Stimulated activated CD4-positive, alpha-beta T cell treated with anti-CD3 and anti-CD28 coated beads, Interleukin-2, amount 100 ng/mL, for 24 hours (primary cell): ENCODE measurements at regions not wholly inside any gene's neighbourhood (a gene's known extent, or its start where the extent isn't known, plus 50 kb on each side); places are given as distances from the start of the nearest gene placed in this dataset.
A peak's percentile ranks its signal among the peaks of the same experiment; 100 is the strongest.

Experiments
- DNase-seq, 2 donors: peaks; one replicate each; pipeline ENCODE4 v3.0.0-alpha.2; 2020

DNA sequence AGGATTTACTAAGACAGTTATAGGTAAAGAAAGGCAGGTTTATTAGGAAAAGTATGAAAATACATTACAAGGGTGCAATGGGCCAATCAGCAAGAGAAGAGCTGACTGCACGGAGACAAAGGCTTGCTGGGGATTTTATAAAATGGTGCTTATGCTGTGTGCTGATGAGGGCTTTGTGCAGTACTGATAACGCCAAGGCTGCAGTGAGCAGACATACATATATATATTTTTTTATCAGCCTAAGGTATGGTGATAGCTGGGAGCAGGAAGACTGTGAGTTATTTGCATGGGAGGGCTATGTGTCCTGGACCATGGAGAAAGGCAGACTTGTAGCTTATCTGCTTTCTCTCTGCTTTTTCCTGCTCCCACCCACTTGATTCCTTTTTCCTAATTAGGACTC is 208.1 kb upstream of the ACTBL2 start:
- no peak for DNase-seq

DNA sequence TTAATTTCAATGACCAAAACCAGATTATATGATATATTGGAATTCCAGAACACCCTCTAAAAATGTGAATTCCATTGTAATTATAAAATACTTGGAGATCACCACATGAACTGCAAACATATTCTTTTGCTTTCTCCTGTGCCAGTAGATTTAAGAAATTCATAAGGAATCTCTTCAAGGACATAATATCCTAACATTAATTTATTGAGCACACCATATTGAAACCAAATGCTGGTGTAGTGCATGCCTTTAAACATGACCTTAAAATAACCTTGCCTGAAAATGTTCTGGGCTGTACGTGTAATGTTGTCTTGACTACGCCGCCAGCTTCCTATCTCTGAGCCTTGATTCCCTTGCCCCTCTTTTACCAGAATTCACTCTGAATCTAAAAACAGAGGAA is 205.0 kb upstream of the ACTBL2 start:
- no peak for DNase-seq

DNA sequence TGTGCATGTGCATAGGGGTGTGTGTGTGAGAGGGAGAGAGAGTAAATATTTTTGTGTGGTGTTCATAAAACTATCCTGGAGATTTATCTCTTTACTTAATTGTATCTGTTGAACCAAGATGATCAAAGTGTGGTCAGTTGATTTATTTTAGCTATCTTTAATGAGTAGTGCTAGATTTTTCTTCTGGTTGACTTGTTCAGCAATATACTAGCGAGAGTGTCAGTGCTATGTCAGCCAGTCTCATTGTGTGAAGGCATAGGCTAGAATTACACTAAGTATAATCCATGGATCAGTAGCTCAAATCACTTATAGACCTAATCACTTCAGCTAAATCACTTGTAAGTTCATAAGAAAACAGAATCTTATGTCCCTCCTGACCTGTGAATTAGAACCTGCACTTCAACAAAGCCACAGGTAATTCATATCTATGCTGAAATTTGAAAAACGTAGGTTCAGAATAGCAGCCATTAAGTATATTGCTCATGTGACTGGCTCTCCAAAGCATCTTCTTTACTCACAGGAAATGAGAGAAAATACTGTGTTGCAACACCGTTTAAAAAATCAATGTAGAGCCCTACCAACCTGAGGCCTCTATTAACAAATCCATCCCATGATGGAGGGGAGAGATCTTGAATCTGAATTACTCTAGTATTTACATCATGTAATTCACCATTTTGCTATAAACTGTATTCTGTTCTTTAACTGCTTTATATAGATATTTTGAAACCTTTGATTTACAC is 203.1 kb upstream of the ACTBL2 start:
- DNase-seq: no peak

DNA sequence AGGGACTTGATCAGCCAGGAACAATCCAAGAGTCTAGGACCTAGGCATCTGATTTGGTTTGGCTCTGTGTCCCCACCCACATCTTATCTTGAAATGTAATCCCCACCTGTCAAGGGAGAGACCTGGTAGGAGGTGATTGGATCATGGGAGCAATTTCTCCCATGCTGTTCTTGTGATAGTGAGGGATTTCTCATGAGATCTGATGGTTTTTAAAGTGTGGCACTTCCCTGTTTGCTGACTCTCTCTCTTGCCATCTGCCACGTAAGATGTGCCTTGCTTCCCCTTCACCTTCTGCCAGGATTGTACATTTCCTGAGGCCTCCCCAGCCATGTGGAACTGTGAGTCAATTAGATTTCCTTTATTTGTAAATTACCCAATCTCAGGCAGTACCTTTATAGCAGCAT is 201.7 kb upstream of the ACTBL2 start:
- DNase-seq: no peak

DNA sequence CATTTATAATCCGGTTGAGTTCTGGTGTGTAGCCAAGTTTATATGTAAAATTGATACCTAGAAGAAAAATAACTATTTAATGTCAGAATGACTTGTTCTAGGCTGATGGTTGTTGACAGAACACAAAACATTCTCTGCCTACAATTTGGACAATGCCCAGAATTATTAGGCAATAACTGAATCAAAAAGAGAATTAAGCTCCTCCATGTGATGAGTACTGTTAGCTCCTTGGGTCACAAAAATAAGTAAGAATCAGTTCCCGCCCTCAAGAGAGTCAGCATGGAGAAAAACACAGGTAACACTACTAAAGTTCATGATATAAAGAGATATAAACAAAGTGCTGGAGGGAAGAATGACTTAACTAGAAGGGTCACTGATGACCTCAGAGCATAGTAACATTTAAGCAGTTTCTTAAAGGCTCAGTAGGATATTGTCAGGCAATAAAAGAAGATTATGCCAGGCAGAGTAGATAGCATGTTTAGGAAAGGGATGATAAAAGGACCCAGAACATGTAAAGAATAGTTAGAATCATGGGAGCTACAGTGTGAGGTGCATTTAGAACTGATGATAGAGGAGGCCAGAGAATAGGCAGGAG is 200.5 kb upstream of the ACTBL2 start:
- no peak for DNase-seq

DNA sequence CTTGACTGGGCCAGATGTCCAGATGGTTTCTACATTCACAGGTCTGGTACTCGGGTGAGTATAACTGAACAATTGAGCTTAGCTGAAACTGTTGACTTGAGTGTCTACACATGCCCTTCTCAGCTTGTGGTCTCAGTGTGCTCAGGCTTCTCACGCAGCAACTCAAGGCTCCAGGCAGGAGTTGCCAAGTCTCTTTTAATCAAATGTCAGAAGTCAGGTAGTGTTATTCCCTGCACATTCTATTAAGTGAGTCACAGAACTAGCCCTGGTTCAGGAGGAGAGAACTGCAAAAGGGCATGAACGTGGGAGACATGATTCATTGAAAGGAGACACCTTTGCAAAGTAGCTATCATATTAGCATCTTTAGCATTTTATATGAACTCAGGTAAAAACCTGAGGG is 199.3 kb upstream of the ACTBL2 start:
- DNase-seq: no peak

DNA sequence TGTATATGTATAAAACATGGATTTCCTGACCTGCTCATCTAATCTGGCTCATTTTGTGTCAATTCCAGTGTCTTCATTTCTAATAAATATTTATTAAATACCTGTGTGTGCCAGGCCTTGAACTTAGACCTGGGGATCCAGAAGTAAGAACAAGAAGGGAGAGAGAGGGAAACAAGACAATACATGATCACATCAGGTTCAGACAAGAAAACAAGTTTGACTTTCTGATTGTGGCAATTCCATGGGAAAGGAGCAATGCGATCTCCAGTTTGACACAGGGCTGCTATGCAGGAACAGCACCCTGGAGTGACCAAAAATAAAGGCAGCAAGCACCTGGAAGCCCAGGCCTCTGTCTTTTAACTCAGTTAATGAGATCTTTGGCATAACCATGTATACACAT is 198.1 kb upstream of the ACTBL2 start:
- DNase-seq: no peak

DNA sequence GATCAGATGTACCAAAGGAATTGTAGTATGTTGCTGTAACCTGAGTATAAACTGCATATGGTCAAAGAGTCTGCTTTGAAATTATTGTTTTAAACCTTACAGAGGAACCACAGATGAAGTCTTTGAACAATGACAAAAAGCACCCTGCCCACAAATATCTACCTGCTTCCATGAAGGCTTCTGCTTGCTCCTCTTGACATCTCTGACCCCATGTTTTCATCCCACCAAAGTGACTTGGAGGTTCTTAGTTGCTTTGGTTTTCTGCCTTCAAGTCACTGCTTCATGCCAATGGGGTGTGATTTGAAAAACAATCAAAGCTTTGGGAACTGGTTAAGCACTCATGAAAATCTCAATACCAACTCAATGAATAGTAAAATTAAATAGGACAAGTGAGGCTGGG is 194.6 kb upstream of the ACTBL2 start:
- DNase-seq: no peak

DNA sequence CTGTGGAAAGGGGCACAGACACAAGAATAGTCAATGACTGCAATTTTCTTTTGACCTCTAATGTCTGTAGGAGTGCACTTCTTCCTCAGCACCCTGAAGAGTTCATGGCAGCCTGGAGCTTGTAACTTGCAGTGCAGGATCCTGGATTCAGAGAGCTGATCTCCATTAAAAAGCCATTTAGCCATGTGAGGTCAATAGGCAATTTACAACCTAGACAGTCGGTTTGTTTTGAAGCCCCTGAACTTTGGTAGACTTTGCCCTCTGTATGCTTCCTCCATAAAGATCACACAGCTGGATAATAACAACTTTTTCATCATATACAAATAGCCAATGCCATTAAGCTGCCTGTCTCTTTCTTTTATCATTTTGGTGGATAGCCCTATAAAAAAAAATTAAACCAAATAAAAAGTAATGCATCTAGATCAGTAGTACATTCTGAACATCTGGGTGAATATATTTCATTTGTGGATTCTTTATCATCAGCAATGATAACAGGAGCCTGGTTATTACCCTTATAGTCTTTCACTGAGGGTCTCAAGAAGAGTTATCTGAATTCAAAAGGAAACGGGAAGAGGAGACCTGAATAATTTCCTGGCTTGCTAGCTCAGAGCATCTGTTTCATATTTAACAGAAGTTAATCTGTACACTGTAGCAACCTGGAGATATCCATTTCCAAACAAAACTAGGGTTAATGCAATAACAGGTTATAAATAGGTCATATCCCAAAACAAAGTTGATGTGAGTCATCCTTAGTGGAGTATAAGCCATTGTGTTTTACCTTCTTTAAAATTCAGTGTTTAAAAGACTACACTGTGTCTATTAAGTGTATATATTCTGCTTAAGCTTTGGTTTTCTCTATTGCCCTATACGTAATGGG is 193.8 kb upstream of the ACTBL2 start:
- no peak for DNase-seq

DNA sequence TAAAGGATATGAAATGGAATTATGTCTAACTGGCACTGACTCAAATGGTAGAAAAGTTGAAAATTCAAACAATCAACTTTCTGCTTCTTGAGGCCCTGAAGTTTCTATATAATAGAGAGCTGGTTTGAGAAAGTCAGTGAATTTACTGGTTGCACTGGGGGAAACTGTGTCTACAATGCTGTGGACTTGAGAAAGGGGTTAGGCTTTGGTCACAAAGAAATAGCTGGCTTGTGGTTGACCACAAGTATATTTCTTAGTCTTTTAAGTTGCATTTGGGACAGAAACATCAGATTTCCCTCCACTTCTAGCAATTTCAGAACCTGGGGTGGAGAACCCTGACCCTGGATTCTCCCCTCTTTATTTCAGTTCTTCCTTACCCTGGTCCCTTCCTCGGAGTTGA is 192.6 kb upstream of the ACTBL2 start:
- no peak for DNase-seq

DNA sequence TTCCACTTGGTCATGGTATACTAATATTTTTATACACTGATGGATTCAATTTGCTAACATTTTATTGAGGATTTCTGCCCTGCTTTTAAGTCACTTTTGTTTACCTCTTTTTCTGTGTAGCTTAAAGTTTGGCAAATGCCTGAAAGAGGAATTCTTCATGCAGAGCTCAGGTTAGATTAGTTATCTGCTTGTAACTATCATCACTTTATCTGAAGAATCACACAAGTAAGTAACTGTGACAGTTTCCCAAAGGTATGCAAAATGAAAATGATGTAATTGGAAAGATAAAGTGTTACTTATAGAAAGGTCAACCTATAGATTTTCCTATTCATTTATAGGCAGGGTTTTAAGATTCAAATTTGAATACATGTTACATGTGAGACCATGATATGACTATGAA is 188.8 kb upstream of the ACTBL2 start:
- no peak for DNase-seq

DNA sequence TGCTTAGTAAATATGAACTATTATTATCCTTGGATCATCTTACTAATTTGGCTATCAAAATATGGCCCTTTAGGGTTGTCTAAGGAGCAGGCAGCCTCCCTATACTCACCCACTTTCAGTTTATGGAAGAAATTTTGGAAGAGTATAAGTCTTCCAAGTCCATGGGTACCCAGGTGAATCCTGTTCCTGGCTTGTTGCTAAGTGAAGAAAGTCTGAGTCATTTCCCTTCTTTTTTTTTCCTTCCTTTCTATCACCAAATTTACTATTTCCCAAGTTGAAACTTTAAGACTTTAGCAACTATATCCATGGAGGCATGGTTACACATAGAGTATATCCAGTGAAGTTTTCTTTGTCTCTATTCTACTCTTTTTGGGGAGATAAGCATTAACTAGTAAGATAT is 184.0 kb upstream of the ACTBL2 start:
- DNase-seq: no peak

DNA sequence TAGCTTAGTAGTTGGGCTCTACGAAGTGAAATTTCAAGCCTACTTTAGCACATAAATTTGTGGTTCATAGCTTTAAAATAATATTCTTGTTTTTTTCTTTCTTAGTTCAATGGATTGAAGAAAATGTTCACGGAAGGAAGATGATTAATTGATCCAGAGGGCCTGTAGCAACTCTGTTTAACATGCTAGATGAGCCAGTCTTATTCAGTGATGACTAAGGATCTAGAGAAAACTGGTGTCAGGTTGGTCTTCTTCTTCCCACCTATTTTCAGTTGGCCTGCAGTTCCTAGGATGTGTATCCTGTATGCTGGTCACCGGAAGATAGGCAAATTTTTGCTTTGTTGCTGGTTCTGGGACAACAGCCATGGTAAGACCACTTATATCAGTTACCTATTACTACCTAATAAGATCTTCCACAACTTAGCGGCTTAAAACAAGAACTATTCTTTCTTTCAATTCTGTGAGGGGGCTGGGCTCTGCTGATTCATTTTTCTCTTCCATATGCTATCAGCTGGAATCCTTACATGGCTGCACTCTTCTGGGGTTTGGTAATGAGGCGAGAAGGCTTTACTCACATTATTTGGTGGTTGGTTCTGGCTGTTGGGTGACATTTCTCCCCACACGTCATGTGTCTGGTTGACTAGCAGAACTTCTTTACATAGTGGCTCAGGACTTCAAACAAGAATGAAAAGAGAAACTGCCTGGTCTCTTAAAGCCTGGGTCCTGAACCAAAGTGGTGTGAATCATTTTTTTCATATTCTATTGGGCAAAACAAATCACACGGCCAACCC is 182.7 kb upstream of the ACTBL2 start:
- DNase-seq: no peak

DNA sequence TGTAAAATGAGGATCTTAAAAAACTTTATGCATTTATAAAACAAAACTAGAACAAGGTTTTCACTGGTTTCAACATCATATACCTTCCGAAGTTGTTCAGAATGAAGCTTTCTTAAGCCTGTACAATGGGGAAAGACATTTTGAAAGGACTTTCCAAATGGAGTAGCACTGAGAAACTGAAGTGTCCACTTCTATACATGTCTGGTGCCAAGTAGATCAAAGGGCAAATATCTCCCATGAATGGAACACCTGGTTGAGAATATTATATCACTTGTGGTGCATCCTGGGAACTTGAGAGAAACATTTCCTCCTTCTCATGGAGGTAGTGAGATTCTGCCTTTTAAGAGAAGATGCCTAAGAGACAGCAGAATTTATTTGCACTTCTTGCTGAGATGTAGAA is 182.1 kb upstream of the ACTBL2 start:
- DNase-seq: no peak

DNA sequence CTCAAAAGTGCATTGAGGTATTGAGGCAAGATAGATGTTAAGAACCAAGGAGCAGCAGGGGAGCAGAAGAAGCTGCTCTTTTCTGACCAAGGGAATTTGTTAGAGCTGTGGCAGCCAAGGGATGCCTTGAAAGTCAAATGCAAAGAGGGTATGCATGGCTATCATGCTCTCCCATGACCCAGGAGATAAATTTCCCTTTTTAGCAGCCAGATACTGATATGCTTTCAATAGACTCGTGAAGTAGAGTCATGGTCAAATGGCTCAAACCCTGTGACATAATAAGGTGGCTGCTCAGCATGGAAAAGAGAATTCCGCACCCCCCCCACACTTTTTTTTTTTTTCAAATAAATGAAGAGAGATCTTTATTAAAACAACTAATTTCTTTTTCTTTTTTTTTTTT is 180.9 kb upstream of the ACTBL2 start:
- no peak for DNase-seq

DNA sequence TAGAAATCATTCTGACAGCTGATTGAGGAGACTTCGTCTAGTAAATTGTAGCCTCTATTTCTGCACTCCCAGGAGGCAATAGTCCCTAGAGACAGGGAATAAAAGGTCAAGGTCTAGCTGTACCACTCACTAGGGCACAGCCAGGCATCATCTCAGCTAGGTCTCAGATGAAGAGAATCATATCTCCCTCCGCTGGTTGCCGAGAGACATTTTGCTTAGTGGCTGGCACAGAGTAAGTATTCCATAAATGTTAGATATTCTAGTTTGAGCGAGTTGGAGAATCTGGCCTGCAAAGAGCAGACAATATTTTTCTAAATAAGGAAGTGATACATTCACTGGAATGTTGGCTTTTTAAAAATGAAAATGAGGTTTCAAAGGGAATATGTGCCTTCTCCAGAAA is 180.4 kb upstream of the ACTBL2 start:
- DNase-seq: no peak

DNA sequence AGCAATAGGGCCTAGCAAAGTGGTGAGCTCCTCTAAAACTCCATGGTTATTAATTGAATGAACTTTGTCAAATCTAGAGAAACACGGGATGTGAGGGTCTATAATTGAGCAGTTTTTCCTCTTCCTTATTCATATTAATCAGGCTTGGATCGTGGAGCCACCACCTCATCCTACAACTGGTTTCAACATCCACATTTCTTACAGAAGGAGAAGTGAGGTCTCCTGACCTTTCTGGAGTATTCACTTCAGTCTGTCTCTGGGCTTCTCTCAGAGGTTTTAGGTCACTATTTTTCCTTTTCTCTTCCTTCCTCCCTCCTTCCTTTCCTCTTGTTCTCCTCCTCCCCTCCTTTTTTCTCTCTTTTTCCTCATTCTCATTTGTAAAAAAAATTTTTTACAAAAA is 177.3 kb upstream of the ACTBL2 start:
- no peak for DNase-seq

DNA sequence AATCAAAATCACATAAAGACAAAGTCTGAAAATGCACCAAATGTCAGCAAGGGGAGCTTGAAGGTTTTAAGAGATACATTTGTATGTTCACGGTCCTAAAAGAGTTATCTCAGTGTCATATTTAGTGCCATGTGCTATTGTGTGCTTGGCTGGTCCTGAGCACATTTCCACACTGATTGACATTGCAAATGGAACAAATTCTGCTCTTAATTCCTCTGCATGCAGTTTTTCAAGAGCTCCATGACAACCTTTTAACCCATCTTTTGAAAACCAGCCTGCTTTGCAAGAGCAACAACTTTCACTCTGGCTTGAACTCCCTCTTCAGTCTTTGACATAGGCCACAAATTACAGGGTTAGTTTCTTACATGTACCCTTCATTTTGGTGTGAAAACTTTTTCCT is 175.4 kb upstream of the ACTBL2 start:
- DNase-seq: no peak

DNA sequence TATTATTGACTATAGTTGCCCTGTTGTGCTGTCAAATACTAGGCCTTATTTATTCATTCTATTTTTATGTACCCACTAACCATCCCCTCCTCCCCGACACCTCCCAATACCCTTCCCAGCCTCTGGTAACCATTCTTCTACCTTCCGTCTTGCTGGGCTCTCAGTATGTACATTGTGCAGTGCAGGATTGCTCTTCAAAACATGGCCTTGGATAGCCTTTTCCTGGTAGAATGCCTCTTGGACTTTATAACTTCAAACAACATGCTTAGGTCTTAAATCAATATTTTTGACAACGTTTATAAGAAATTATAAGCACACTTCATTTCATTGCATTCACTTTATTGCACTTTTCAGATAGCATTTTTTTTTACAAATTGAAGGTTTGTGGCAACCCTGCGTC is 172.6 kb upstream of the ACTBL2 start:
- no peak for DNase-seq

DNA sequence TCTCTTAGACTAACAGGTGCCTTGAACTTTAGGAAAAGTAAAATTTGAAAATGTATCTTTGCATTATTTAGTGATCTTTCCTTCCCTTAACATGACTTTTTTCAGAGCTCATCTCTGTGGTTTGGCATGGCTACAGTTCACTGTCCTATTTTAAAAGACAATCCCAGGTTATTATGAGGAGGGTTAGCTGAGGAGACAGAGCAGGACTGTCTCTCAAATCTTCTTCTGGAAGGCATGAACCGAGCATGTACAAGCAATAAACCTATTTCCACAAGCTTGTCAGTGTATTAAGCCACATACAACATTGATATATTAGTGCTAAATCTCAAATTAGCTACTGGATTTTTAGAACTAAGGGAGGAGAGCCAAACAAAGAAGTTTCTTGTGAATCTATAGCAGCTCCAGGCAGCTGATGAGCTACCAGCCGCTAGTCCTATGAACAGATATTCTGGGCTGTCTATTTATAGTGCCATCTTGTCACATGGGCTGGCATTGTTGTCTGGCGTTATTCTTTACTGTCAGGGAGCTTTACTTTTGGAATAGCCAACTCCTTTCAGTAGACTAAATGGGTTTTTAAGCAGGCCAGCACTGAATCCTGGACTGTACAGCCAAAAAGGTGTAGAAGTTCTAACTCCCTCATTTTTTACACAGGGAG is 171.2 kb upstream of the ACTBL2 start:
- DNase-seq: no peak

DNA sequence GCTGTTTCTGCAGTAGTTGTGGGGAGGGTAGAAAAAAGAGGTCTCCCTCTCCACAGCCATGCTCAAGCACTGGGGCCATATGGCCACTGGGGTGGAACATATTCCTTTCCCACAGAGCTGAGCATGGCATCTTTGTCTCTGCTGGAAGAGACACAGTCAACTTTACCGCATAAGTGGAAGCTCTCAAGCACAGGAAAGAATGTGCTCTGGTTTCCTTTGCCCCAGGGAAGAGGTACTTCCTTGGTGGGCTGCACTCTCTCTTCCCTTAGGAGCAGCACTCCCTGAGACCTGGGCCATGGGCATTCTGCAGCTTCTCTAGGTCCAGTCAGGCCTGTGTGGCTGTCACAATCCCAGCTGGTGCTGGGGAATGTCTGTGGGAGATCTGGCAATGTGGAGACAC is 168.5 kb upstream of the ACTBL2 start:
- DNase-seq: no peak

DNA sequence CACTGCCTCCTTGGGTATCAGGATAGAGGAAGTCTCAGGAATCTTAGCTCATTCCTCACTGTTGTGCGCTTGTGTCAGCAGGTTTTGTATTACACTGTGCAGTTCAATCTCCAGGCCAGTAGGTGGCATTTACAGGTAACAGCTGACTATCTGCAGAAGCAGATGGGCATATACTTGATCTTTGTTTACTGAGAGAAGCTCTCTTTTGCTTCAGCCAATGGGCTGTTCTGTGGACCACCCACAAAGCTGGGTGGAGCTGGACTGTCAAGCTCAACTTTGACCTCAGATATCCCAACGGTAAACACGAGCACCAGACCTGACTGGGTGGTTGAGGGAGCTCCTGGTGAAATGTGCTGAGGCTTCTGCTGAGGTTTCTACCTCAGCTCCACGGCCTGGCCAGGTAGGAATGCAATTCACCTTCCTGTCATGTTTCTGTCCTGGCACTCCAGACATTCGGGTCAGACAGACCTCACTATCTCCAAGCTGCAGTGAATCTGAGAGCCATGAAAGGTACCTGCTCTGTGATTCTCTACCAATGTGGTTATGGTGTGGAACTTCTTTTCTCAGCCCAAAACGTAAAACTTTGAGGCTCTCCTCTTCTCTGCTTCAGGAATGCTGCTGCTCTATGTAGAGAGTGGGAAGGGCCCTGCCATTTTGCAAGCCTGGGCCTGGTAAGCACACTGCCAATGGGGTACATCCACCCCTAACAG is 167.9 kb upstream of the ACTBL2 start:
- DNase-seq: peak in 1 of 2 donors; percentile 4
